Retinal pigment epithelial cell (primary cell): ENCODE measurements at regions not wholly inside any gene's neighbourhood (a gene's known extent, or its start where the extent isn't known, plus 50 kb on each side); places are given as distances from the start of the nearest gene placed in this dataset.

Experiments used
- DNase-seq: peaks from one replicate; pipeline ENCODE4 v3.0.0-alpha.2; 2010; ENCODE audit warnings: low read depth
- H3K4me3 ChIP-seq: 2 replicates; pipeline ENCODE4 v1.5.1; 2011; ENCODE audit warnings: mild to moderate bottlenecking, low read length, control low read depth, moderate library complexity
- TF ChIP-seq, protein P1 (sequence below): conservative IDR thresholded peaks from 2 replicates; pipeline ENCODE4 v1.5.1; 2011; ENCODE audit warnings: low read depth, low read length, control low read depth, inconsistent platforms

DNA sequence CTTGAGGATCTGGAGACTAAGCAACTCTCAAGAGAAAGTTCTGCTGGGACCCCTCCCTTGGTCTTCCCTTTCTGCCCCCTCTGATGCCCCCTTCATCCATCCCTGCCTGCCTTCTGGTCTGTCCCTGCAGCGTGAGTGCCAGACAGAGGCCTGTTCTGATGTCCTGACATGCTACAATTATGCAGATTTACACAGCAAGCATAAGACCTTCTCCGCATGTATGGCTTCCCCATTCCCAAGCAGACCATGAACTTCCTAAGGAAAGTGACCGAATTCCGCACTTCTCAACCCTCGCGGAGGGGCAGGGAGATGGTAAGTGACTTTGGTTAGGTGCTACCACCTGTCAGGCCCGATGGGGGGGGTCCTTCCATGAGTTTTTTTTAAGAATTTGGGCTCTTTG is 150.1 kb upstream of the SDK2 start:
- H3K4me3 ChIP-seq = no peak overlapping the region
- DNase-seq = no peak
- TF ChIP-seq, protein P1, sequence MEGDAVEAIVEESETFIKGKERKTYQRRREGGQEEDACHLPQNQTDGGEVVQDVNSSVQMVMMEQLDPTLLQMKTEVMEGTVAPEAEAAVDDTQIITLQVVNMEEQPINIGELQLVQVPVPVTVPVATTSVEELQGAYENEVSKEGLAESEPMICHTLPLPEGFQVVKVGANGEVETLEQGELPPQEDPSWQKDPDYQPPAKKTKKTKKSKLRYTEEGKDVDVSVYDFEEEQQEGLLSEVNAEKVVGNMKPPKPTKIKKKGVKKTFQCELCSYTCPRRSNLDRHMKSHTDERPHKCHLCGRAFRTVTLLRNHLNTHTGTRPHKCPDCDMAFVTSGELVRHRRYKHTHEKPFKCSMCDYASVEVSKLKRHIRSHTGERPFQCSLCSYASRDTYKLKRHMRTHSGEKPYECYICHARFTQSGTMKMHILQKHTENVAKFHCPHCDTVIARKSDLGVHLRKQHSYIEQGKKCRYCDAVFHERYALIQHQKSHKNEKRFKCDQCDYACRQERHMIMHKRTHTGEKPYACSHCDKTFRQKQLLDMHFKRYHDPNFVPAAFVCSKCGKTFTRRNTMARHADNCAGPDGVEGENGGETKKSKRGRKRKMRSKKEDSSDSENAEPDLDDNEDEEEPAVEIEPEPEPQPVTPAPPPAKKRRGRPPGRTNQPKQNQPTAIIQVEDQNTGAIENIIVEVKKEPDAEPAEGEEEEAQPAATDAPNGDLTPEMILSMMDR = no peak

DNA sequence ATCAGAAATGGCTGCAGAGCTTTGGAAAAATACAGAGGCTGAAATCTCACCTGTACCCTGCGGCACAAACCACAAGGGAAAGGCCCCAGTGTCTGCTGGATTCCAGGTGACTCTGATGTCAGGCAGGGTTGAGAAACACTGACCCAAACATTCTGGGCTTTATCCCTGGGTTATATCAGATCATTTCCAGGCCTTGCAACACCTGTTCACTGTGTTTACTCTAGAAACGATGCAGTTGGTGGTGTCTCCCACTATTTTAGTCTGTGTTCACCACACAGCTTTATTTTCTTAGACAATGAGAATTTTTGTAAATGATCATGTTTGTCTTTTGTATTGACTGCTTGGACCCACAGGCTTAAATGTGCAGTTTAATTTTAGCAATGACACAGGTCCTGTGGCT is 151.5 kb upstream of the SDK2 start:
- TF ChIP-seq, protein P1 = no peak
- DNase-seq = no peak
- no peak overlapping the region for H3K4me3 ChIP-seq

DNA sequence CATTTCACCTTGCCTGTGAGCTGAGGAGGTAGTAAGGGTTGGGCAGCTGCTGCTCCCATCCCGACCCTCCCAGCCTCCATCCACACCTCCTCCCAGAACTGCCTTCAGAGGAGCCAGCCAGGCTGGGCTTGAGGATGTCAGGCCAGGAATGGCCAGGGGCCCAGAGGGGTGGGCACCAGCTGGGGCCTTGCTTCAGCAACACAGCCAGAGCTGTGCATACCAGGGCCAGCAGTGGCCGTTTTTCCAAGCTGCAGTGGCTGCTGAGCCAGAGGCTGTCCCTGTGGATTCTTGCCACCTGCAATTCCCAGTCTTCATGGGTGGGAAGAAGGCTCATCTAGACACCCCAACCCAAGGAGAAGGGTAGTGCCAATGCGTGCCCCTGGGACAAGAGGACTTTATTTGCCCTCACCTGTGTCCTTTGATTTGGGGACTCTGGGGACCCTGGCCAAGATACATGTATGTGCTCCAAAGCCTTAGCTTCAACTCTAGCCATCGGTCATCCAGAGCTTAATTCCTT is 153.4 kb upstream of the SDK2 start:
- DNase-seq = no peak
- H3K4me3 ChIP-seq = no peak overlapping the region
- TF ChIP-seq, protein P1 = no peak

DNA sequence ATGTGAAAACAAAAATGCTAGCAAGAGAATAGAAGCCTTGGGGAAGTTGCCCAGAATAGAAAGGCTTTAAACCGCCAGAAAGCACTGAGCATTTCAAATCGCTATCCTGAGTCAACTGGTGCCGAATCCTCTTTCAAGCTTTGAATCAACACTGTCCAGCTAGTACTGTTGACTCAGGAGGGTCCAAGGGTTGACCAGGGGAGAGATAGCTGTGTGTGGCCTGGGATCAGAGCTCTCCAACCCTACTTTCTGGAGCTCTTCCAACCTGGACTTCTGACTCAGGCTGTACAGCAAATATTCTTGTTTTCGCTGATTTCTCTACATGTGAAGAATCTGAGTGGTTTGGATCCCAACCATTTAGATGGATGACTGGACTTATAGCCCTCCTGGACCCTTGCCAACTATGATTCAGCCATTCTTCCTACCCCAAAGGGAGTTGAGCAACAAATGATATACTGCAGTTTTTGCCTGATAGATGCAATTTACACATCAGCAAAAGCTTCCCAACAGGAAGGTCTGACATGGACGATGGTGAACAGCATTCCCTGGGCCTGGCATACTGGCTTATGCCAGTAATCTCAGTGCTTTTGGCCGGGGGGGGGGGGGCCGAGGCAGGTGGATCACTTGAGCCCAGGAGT is 154.0 kb upstream of the SDK2 start:
- DNase-seq = peak; percentile 11
- no peak overlapping the region for H3K4me3 ChIP-seq
- TF ChIP-seq, protein P1 = no peak

DNA sequence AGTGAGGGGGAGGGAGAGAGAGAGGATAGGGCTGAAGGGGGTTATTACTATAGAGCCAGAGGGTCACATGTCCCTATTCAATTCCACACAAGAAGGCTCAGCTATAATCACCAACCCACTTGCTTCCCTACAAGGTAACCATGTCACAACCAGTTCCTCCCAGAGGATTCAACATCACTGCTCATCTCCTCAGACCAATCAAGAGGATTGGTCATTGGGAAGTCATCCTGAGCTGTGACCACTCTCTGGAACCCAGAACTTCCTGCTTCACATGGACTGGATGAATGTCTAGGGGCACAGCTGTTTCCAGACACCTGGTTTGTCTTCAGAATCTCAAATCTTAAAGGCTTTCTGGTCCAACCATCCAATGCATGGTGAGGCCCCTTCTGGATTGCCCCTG is 154.9 kb upstream of the SDK2 start:
- TF ChIP-seq, protein P1 = no peak
- DNase-seq = no peak
- no peak overlapping the region for H3K4me3 ChIP-seq

DNA sequence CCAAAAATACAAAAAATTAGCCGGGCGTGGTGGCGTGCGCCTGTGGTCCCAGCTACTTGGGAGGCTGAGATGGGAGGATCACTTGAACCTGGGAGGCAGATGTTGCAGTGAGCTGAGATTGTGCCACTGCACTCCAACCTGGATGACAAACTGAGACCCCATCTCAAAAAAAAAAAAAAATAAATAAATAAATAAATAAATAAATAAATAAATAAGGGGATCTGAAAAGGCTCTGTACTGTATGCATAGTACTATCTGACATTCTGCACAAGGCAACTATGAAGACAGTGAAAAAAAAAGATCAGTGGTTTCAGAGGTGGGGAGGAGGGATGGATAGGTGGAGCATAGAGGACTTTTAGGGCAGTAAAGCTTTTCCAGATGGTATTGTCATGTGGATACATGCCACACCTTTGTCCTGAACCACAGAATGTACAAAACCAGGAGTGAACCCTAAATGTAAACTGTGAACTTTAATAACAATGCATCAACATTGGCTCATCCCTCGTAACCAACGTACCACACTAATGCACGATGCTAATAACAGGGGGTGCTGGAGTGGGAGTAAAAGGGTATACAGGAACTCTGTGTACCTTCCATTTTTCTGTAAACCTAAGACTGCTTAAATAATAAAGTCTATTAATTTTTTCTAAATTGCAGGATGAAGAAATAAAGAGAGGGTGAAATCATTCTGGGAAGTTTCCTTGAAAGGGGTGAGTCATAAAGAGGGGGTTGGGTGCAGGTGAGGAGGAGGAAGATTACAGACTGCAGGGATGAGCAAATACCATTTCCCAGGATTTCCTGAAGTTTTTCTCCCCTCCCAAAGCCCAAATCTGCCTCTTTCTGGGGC is 155.8 kb upstream of the SDK2 start:
- H3K4me3 ChIP-seq = no peak overlapping the region
- no peak for DNase-seq
- TF ChIP-seq, protein P1 = no peak
